HEK293T (cell line): ENCODE measurements at regions not wholly inside any gene's neighbourhood (a gene's known extent, or its start where the extent isn't known, plus 50 kb on each side); places are given as distances from the start of the nearest gene placed in this dataset.

ENCODE experiments used
- CTCF ChIA-PET: fragments of 350-600 bp; formaldehyde crosslinking; extraction: SDS; loops from one replicate; lab custom pipeline; 2021; ENCODE audit warnings: antibody characterized with exemption, inconsistent platforms; lab: Yijun Ruan, JAX
- POLR2A ChIA-PET: fragments of 350-600 bp; formaldehyde crosslinking; extraction: SDS; loops from one replicate; lab custom pipeline; 2020; ENCODE audit warnings: antibody characterized with exemption, inconsistent platforms; lab: Yijun Ruan, JAX
- DNase-seq: peaks from one replicate; pipeline ENCODE4 v3.0.0; 2012; ENCODE audit warnings: mixed read lengths; ENCODE audit errors: extremely low spot score
- ARNT ChIP-seq: fragments of 450-650 bp; IDR thresholded peaks from 2 replicates; pipeline ENCODE4 v1.6.1; 2017; ENCODE audit warnings: mild to moderate bottlenecking
- BHLHE40 ChIP-seq: fragments of 450-650 bp; IDR thresholded peaks from 2 replicates; pipeline ENCODE4 v1.6.1; 2016; ENCODE audit warnings: mild to moderate bottlenecking, moderate library complexity, borderline replicate concordance
- CTBP1 ChIP-seq: fragments of 450-650 bp; IDR thresholded peaks from 2 replicates; pipeline ENCODE4 v1.6.1; 2016; ENCODE audit warnings: borderline replicate concordance
- ELF4 ChIP-seq: fragments of 450-650 bp; IDR thresholded peaks from 2 replicates; pipeline ENCODE4 v1.6.1; 2017; ENCODE audit warnings: antibody characterized with exemption
- FOXA1 ChIP-seq: fragments of 450-650 bp; IDR thresholded peaks from 2 replicates; pipeline ENCODE4 v1.6.1; 2016; ENCODE audit warnings: mild to moderate bottlenecking
- FOXK2 ChIP-seq: fragments of 450-650 bp; IDR thresholded peaks from 2 replicates; pipeline ENCODE4 v1.6.1; 2016; ENCODE audit warnings: mild to moderate bottlenecking
- FOXM1 ChIP-seq: fragments of 450-650 bp; IDR thresholded peaks from 2 replicates; pipeline ENCODE4 v1.6.1; 2017; ENCODE audit warnings: mild to moderate bottlenecking, borderline replicate concordance
- HDGF ChIP-seq: fragments of 450-650 bp; IDR thresholded peaks from 2 replicates; pipeline ENCODE4 v1.6.1; 2017; ENCODE audit warnings: antibody characterized with exemption, borderline replicate concordance
- L3MBTL2 ChIP-seq: fragments of 450-650 bp; conservative IDR thresholded peaks from 2 replicates; pipeline ENCODE4 v1.6.1; 2016; ENCODE audit warnings: mild to moderate bottlenecking
- LEF1 ChIP-seq: fragments of 450-650 bp; IDR thresholded peaks from 2 replicates; pipeline ENCODE4 v1.6.1; 2017; ENCODE audit warnings: mild to moderate bottlenecking, borderline replicate concordance
- NFRKB ChIP-seq: fragments of 450-650 bp; IDR thresholded peaks from 2 replicates; pipeline ENCODE4 v1.6.1; 2016; ENCODE audit warnings: mild to moderate bottlenecking, moderate library complexity
- SP1 ChIP-seq: fragments of 450-650 bp; IDR thresholded peaks from 2 replicates; pipeline ENCODE4 v1.6.1; 2017
- SUZ12 ChIP-seq: fragments of 450-650 bp; IDR thresholded peaks from 2 replicates; pipeline ENCODE4 v1.6.1; 2016; ENCODE audit warnings: mild to moderate bottlenecking
- TARDBP ChIP-seq: fragments of 450-650 bp; IDR thresholded peaks from 2 replicates; pipeline ENCODE4 v1.6.1; 2016
- ZNF384 ChIP-seq: fragments of 450-650 bp; IDR thresholded peaks from 2 replicates; pipeline ENCODE4 v1.6.1; 2016
- TF ChIP-seq, protein P1 (sequence below): fragments of 450-650 bp; IDR thresholded peaks from 2 replicates; pipeline ENCODE4 v1.6.1; 2016

DNA sequence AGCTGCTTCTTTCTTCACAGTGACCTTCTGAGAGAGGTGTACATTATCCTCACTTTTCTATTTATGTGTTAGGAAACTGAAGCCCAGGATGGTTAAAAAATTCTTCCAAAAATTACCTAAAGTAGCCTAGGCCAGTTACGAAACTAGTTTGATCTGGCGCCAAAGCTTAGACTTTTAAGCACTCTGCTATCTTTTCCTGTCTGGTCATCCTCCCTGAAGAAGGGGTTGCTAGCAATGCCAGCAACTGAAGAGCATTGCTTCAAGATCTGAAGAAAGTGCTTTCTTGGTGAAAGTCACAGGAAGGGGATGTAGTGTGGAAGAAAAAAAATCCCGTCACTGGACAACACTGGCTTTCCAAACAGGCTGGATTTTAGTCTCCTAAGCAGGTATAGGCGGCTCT is 618.8 kb upstream of the GRM7 start:
- TF ChIP-seq FOXM1 (no peak), ELF4 (no peak), TARDBP (no peak), SUZ12 (no peak), SP1 (no peak), HDGF (no peak), NFRKB (no peak), ZNF384 (no peak)
- ChIA-PET CTCF (no interaction called here), POLR2A (no interaction called here)
- no peak for DNase-seq

DNA sequence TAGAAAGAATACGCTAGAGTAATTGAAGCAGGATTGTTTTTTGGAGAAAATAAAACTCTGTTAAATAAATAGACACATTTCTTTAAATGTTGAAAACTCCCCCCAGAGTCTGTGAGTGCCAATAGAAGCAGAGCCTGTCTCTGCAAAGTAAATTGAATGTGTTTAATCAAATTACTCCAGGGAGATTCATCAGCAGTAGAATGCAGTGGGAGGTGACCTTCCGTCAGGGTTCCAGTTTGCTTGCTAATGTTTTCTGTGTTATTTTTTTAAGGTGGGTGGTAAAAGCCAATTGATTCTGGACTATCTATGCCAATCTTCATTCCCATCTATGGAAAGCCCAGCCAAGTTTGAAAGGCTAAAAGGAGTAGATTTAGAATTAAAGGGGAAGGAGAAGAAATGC is 612.4 kb upstream of the GRM7 start:
- POLR2A ChIA-PET = no interaction called here
- no peak for TF ChIP-seq ZNF384
- no peak for TF ChIP-seq BHLHE40
- TF ChIP-seq CTBP1 = no peak
- TF ChIP-seq FOXK2 = no peak
- no peak for TF ChIP-seq TARDBP
- TF ChIP-seq, protein P1, sequence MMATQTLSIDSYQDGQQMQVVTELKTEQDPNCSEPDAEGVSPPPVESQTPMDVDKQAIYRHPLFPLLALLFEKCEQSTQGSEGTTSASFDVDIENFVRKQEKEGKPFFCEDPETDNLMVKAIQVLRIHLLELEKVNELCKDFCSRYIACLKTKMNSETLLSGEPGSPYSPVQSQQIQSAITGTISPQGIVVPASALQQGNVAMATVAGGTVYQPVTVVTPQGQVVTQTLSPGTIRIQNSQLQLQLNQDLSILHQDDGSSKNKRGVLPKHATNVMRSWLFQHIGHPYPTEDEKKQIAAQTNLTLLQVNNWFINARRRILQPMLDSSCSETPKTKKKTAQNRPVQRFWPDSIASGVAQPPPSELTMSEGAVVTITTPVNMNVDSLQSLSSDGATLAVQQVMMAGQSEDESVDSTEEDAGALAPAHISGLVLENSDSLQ = no peak
- no peak for TF ChIP-seq SP1
- DNase-seq = no peak
- CTCF ChIA-PET = no interaction called here

DNA sequence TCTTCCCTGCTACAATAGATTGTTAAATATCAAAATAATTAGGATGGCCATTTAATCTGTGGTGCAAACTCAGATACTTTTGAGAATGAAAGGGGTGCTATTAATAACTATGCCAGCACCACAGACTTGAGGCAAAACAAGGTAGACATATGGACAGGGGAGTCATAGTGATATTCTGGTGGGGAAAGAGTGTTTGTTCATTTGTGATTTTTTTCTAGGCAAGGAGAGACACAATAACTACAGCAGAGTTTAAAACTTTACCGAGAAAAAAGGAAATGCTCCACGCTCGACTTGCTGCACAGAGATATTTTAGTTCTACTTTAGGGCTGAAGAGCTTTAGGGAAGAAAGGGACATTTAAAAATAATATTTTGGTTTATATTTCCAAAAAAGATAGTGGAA is 611.2 kb upstream of the GRM7 start:
- ChIA-PET POLR2A (no interaction called here), CTCF (no interaction called here)
- TF ChIP-seq ELF4 (no peak), ARNT (no peak), CTBP1 (no peak), LEF1 (no peak), L3MBTL2 (no peak), SUZ12 (no peak), FOXA1 (no peak), FOXK2 (no peak), NFRKB (no peak), ZNF384 (no peak)
- TF ChIP-seq, protein P1 = no peak
- DNase-seq = no peak

DNA sequence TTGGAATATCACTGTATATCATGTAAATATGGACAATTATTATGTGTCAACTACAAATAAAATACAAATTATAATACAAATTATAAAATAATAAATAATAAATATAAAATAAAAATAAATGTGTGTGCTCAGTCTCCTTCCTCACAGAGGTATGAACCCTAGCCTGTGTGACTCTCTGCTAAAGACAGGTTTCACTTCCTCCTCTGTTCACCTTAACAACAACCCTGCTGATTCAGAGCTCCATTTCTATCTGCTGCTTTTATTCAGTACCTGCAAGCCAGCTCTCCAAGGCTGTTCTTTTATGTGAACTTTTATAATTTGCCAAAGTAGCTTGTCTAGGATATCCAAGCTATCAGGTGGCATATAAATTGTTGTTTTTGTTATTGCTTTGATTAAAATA is 610.7 kb upstream of the GRM7 start:
- no peak for TF ChIP-seq SUZ12
- no peak for TF ChIP-seq FOXM1
- no peak for TF ChIP-seq ELF4
- DNase-seq = no peak
- CTCF ChIA-PET = no interaction called here
- POLR2A ChIA-PET = no interaction called here

DNA sequence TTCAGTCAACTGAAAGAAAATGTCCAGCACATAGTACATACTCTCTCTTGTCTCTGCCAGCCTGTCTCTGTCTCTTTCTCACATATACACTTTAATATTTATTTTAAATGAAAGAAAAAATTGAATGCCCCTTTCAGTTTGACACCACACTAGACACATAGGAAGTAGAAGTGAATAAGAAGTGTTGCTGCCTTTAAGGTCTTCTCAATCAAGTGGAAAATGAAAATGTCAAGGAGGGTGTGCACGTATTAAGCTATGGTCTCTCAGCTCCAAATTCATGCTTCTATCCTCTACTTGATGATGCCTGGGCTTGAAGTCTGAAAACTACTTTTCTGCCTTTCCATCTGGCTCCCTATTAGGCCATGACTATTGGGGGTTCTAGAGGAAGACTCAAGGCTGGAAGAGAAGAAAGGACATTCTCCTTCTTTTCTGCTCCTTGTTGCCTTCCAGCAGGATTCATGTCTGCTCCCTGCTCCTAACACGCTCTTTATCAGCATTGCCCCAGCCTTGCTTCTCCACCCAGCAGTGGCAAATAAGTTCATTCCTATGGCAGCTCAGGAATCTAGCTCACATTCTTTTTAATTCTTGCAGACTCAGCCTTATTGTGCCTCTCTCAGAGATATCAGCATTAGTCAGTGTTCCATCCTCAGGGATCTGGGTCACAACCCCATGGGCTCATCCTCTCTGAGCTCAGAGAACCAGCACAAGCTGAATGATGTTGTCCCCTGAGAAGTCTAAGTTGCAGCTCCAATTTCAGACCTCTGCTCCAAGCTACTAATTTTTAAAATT is 609.1 kb upstream of the GRM7 start:
- ChIA-PET POLR2A (no interaction called here), CTCF (no interaction called here)
- DNase-seq = no peak
- TF ChIP-seq BHLHE40 (no peak), HDGF (no peak), FOXM1 (no peak), LEF1 (no peak), ELF4 (no peak), NFRKB (no peak), TARDBP (no peak), SUZ12 (no peak), CTBP1 (no peak), ARNT (no peak)
- TF ChIP-seq, protein P1 = no peak

DNA sequence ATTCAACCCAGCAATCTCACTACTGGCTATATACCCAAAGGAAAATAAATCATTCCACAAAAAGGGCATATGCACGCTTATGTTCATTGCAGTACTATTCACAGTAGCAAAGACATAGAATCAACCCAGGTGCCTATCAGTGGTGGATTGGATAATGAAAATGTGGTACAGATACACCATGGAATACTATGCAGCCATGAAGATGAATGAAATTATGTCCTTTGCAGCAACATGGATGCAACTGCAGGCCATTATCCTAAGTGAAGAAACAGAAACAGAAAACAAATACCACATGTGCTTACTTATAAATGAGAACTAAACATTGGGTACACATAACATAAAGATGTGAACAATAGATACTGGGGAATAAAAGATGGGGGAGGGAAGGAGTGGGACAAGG is 606.4 kb upstream of the GRM7 start:
- TF ChIP-seq FOXK2 = no peak
- TF ChIP-seq HDGF = no peak
- no peak for TF ChIP-seq ELF4
- no peak for TF ChIP-seq SUZ12
- no peak for TF ChIP-seq ZNF384
- TF ChIP-seq, protein P1 = no peak
- ChIA-PET POLR2A (no interaction called here), CTCF (no interaction called here)
- DNase-seq = no peak

DNA sequence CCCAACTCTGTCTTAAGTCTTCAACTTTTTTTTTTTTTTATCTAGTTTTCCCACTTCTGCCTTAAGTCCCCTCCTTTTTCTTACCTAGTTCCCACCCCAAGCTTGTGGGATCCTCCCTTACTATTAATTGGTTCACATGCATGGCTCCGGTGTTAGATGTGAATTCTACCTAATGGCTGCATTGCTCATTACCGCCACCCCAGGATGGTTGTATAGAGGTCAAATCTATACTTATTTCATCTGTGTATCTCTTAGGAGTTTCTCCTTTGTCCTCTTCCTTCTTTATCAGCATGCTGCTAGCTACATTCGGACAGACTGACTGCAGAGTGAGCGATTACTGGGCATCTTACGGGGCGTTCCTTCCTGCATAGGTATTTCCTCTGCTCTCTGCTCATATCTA is 605.7 kb upstream of the GRM7 start:
- POLR2A ChIA-PET = no interaction called here
- TF ChIP-seq SP1 (no peak), FOXA1 (no peak), FOXM1 (no peak), BHLHE40 (no peak), L3MBTL2 (no peak), NFRKB (no peak), ZNF384 (no peak), SUZ12 (no peak), FOXK2 (no peak), HDGF (no peak), ELF4 (no peak), LEF1 (no peak), CTBP1 (no peak), TARDBP (no peak)
- TF ChIP-seq, protein P1 = no peak
- no peak for DNase-seq
- CTCF ChIA-PET = no interaction called here
